Endothelial cell of umbilical vein (primary cell): ENCODE measurements at regions not wholly inside any gene's neighbourhood (a gene's known extent, or its start where the extent isn't known, plus 50 kb on each side); places are given as distances from the start of the nearest gene placed in this dataset.

Experiments
- BruUV-seq: library from RNA; stranded (reverse); fragments of 400-500 nt; replicated peaks from 2 replicates; lab custom pipeline; 2021; lab: Mats Ljungman, UMichigan
- CTCF ChIA-PET: fragments of 300-600, 350-600 bp; sonication (Branson Sonifier 250); formaldehyde crosslinking; loops from one replicate; lab custom pipeline; 2021; ENCODE audit warnings: antibody characterized with exemption, inconsistent platforms; lab: Charles Lee
- POLR2A ChIA-PET: fragments of 300-600, 350-600 bp; sonication (Branson Sonifier 250); formaldehyde crosslinking; loops from one replicate; lab custom pipeline; 2021; ENCODE audit warnings: antibody characterized with exemption, inconsistent platforms; lab: Charles Lee
- DNase-seq: peaks from one replicate; pipeline ENCODE4 v3.0.0-alpha.2; 2011; ENCODE audit warnings: low read depth, low spot score
- FAIRE-seq: peaks from 2 replicates; lab custom pipeline; 2011; peaks lifted over from hg19 to GRCh38; lab: Jason Lieb, UNC
- H2AFZ ChIP-seq: 2 replicates; pipeline ENCODE4 v1.6.0; 2012; ENCODE audit warnings: low read depth, low read length, control low read depth, inconsistent platforms
- H3K27ac ChIP-seq: 2 replicates; pipeline ENCODE4 v1.5.1; 2011; ENCODE audit warnings: low read depth, mild to moderate bottlenecking, control low read depth, low read length, moderate library complexity; ENCODE audit not compliant: insufficient read depth
- H3K27me3 ChIP-seq, 2 experiments: 2 replicates each; pipeline versions ENCODE4 v1.6.0 to v1.6.1; 2011; ENCODE audit warnings: low read length in 2 of 2, mixed read lengths in 1 of 2; ENCODE audit not compliant: control insufficient read depth in 2 of 2, insufficient read depth in 2 of 2
- H3K36me3 ChIP-seq, 2 experiments: 2 replicates in 1 of 2; 3 replicates in 1 of 2; pipeline ENCODE4 v1.5.1; 2011; ENCODE audit warnings: low read length in 2 of 2, mild to moderate bottlenecking in 1 of 2, moderate library complexity in 1 of 2; ENCODE audit not compliant: control insufficient read depth in 2 of 2, insufficient read depth in 2 of 2; ENCODE audit errors: extremely low read depth in 1 of 2
- H3K4me1 ChIP-seq: 3 replicates; pipeline ENCODE4 v1.5.1; 2011; ENCODE audit warnings: mild to moderate bottlenecking, low read length; ENCODE audit not compliant: control insufficient read depth, insufficient read depth; ENCODE audit errors: extremely low read depth
- H3K4me2 ChIP-seq: 2 replicates; pipeline ENCODE4 v1.6.1; 2011; ENCODE audit warnings: low read length, control low read depth, mixed read lengths; ENCODE audit not compliant: insufficient read depth
- H3K4me3 ChIP-seq, 3 experiments: fragments of 200-600 bp in 1 of 3; sonication (generic), shearing (Covaris generic) in 1 of 3; replicated peaks in 1 of 3; 2 replicates each; pipeline ENCODE4 v1.5.1; 2011 to 2016; ENCODE audit warnings: control low read depth in 3 of 3, low read length in 3 of 3, mild to moderate bottlenecking in 2 of 3, inconsistent platforms in 1 of 3, low read depth in 1 of 3, moderate library complexity in 1 of 3; ENCODE audit not compliant: insufficient read depth in 1 of 3
- H3K79me2 ChIP-seq: 2 replicates; pipeline ENCODE4 v1.6.0; 2012; ENCODE audit warnings: low read length, inconsistent platforms; ENCODE audit not compliant: control insufficient read depth, insufficient read depth
- H3K9ac ChIP-seq: replicated peaks from 2 replicates; pipeline ENCODE3; 2011; ENCODE audit warnings: low read length, control low read depth; ENCODE audit not compliant: insufficient read depth; ENCODE audit errors: extremely low read depth
- H3K9me1 ChIP-seq: replicated peaks from 3 replicates; pipeline ENCODE4 v1.6.0; 2011; ENCODE audit warnings: mild to moderate bottlenecking, low read length; ENCODE audit not compliant: control insufficient read depth, insufficient read depth; ENCODE audit errors: extremely low read depth
- H3K9me3 ChIP-seq: replicated peaks from 2 replicates; pipeline ENCODE4 v1.5.1; 2012; ENCODE audit warnings: low read length, inconsistent platforms; ENCODE audit not compliant: control insufficient read depth, insufficient read depth
- H4K20me1 ChIP-seq: replicated peaks from 2 replicates; pipeline ENCODE3; 2011; ENCODE audit warnings: mild to moderate bottlenecking, low read length; ENCODE audit not compliant: control insufficient read depth, insufficient read depth; ENCODE audit errors: extremely low read depth
- CTCF ChIP-seq, 2 donors: IDR thresholded peaks; 1 replicate in 1 of 2; 2 replicates in 1 of 2; pipeline ENCODE4 v1.5.1; 2011; ENCODE audit warnings: low read length in 2 of 2, mild to moderate bottlenecking in 2 of 2, moderate library complexity in 2 of 2, control low read depth in 1 of 2, inconsistent platforms in 1 of 2, low read depth in 1 of 2; ENCODE audit not compliant: insufficient read depth in 1 of 2; ENCODE audit errors: extremely low read depth in 1 of 2
- EZH2 ChIP-seq: IDR thresholded peaks from 2 replicates; pipeline ENCODE4 v1.6.1; 2012; ENCODE audit warnings: borderline replicate concordance, low read depth, mild to moderate bottlenecking, moderate library complexity, low read length, inconsistent platforms; ENCODE audit not compliant: severe bottlenecking
- FOS ChIP-seq: IDR thresholded peaks from 2 replicates; pipeline ENCODE4 v1.6.1; 2011; ENCODE audit warnings: mild to moderate bottlenecking, low read length, moderate library complexity, borderline replicate concordance; ENCODE audit not compliant: insufficient read depth
- GATA2 ChIP-seq: IDR thresholded peaks from 2 replicates; pipeline ENCODE4 v1.7.0; 2011; ENCODE audit warnings: low read depth, mild to moderate bottlenecking, moderate library complexity, mixed read lengths, low read length; ENCODE audit not compliant: insufficient read length, insufficient read depth
- JUN ChIP-seq: IDR thresholded peaks from 2 replicates; pipeline ENCODE4 v1.6.1; 2011; ENCODE audit warnings: borderline replicate concordance, low read depth; ENCODE audit not compliant: insufficient read length, insufficient read depth
- MAX ChIP-seq: IDR thresholded peaks from 2 replicates; pipeline ENCODE4 v1.6.1; 2011; ENCODE audit not compliant: insufficient read depth, insufficient read length
- MYC ChIP-seq: IDR thresholded peaks from one replicate; pipeline ENCODE4 v1.6.1; 2011; ENCODE audit warnings: mild to moderate bottlenecking, low read depth, low read length
- POLR2A ChIP-seq: IDR thresholded peaks from 2 replicates; pipeline ENCODE4 v1.6.1; 2012; ENCODE audit warnings: low read depth, mild to moderate bottlenecking, control low read depth, low read length
- POLR2AphosphoS5 ChIP-seq: IDR thresholded peaks from 2 replicates; pipeline ENCODE4 v1.6.1; 2012; ENCODE audit warnings: low read depth, mild to moderate bottlenecking, control low read depth, low read length, moderate library complexity; ENCODE audit not compliant: insufficient read depth
- dilution Hi-C: fragments of 300-500 bp; cut with MboI; formaldehyde crosslinking; loops from one replicate; pipeline ENCODE4 v1.15.0; 2019; ENCODE audit warnings: low sequenced_read_pairs; ENCODE audit not compliant: extremely low pct_ligation_motif_present
- intact Hi-C: fragments of 100-400 bp; cut with micrococcal nuclease; formaldehyde crosslinking; loops from one replicate; pipeline ENCODE4 v1.10.0; 2022

GRCh38 chr2:23268467-23269263, 116.3 kb upstream of the KLHL29 start:
- no peaks in the 10 kb centered on the region for H3K9me3 ChIP-seq
- dilution Hi-C loops (no loop called here), intact Hi-C loops (no loop called here)
- no peaks in the 10 kb centered on the region for H3K9me1 ChIP-seq
- no peak overlapping the region for H2AFZ ChIP-seq
- H3K4me2 ChIP-seq, result no peak overlapping the region
- H3K36me3 ChIP-seq, result no peaks in the 10 kb centered on the region
- no peak for DNase-seq
- no peak overlapping the region for H3K27ac ChIP-seq
- no peak for FAIRE-seq
- no peaks in the 10 kb centered on the region for H3K4me1 ChIP-seq
- POLR2A ChIA-PET, result no interaction called here
- H3K27me3 ChIP-seq, result no peaks in the 10 kb centered on the region
- H3K79me2 ChIP-seq, result no peaks in the 10 kb centered on the region
- no TSS peak for BruUV-seq
- H3K9ac ChIP-seq, result no peak overlapping the region
- CTCF ChIA-PET, result interaction anchor here (0.8 kb wide), 1 partner anchor 9 kb away, joined by 3 read pairs; no protein-coding TSS in a partner anchor
- no peak overlapping the region for H3K4me3 ChIP-seq
- TF ChIP-seq MYC (no peak), GATA2 (no peak), FOS (no peak), EZH2 (no peak)
- no peaks in the 10 kb centered on the region for H4K20me1 ChIP-seq

GRCh38 chr2:23269747-23270146, 115.2 kb upstream of the KLHL29 start:
- Histone ChIP-seq H3K4me1 (no peaks in the 10 kb centered on the region), H2AFZ (no peak overlapping the region), H3K4me3 (no peak overlapping the region), H3K36me3 (no peaks in the 10 kb centered on the region), H3K9ac (no peak overlapping the region), H4K20me1 (no peaks in the 10 kb centered on the region), H3K4me2 (no peak overlapping the region), H3K9me3 (no peaks in the 10 kb centered on the region), H3K27me3 (no peaks in the 10 kb centered on the region), H3K27ac (no peak overlapping the region), H3K9me1 (no peaks in the 10 kb centered on the region), H3K79me2 (no peaks in the 10 kb centered on the region)
- FAIRE-seq, result no peak
- intact Hi-C loops (no loop called here), dilution Hi-C loops (no loop called here)
- no peak for DNase-seq
- TF ChIP-seq EZH2, result no peak
- no peak for TF ChIP-seq JUN
- TF ChIP-seq CTCF (IDR thresholded peaks at IDR 0.05; ENCODE audit: extremely low read depth in 1 of 2, insufficient read depth in 1 of 2, low read depth in 1 of 2, low read length in 2 of 2), result no peak
- no peak for TF ChIP-seq GATA2
- no peak for TF ChIP-seq FOS
- no peak for TF ChIP-seq MAX
- TF ChIP-seq MYC, result no peak
- TF ChIP-seq POLR2A, result no peak
- no peak for TF ChIP-seq POLR2AphosphoS5
- CTCF ChIA-PET, result interaction anchor here (0.8 kb wide), 1 partner anchor 10 kb away, joined by 3 read pairs; no protein-coding TSS in a partner anchor
- no TSS peak for BruUV-seq
- POLR2A ChIA-PET, result no interaction called here
